H1 (cell line): ENCODE measurements at regions not wholly inside any gene's neighbourhood (a gene's known extent, or its start where the extent isn't known, plus 50 kb on each side); places are given as distances from the start of the nearest gene placed in this dataset.
A peak's percentile ranks its signal among the peaks of the same experiment; 100 is the strongest.

Experiments used
- CHD7 ChIP-seq: fragments of 300-600 bp; sonication (generic); IDR thresholded peaks from 2 replicates; pipeline ENCODE4 v1.7.1; 2012; ENCODE audit warnings: low read length, moderate library complexity, mild to moderate bottlenecking, inconsistent platforms; ENCODE audit not compliant: insufficient replicate concordance

- peak; percentile 35 for TF ChIP-seq CHD7
Observed at GRCh38 chr15:53110999-53111398, 320.9 kb upstream of the ONECUT1 start (continued).
